GM23338 (cell line): ENCODE measurements at regions not wholly inside any gene's neighbourhood (a gene's known extent, or its start where the extent isn't known, plus 50 kb on each side); places are given as distances from the start of the nearest gene placed in this dataset.

Experiments used
- ATAC-seq: fragments of 200-7000 bp; cut with Tn5 transposase; 3 replicates; pipeline ENCODE4 v1.9.1; 2020
- DNase-seq: peaks from one replicate; pipeline ENCODE4 v3.0.0-alpha.2; 2015; ENCODE audit warnings: low spot score
- H2AFZ ChIP-seq: fragments of 200-600 bp; sonication (generic); 2 replicates; pipeline ENCODE4 v1.8.0; 2016; ENCODE audit warnings: antibody characterized with exemption, mild to moderate bottlenecking, moderate library complexity
- H3F3A ChIP-seq: fragments of 200-600 bp; sonication (generic); replicated peaks from 2 replicates; pipeline ENCODE4 v1.8.0; 2017; ENCODE audit warnings: antibody characterized with exemption, mixed run types, low read depth
- H3K27ac ChIP-seq: fragments of 200-600 bp; sonication (generic); 2 replicates; pipeline ENCODE4 v1.6.1; 2016; ENCODE audit warnings: low read depth
- H3K27me3 ChIP-seq: fragments of 200-600 bp; sonication (generic); 2 replicates; pipeline ENCODE4 v1.8.0; 2016; ENCODE audit warnings: mild to moderate bottlenecking, mixed run types, moderate library complexity; ENCODE audit not compliant: insufficient read depth
- H3K36me3 ChIP-seq: fragments of 200-600 bp; sonication (generic); 2 replicates; pipeline ENCODE4 v1.8.0; 2016; ENCODE audit warnings: mild to moderate bottlenecking; ENCODE audit not compliant: insufficient read depth
- H3K4me1 ChIP-seq: fragments of 200-600 bp; sonication (generic); 2 replicates; pipeline ENCODE4 v1.8.0; 2016; ENCODE audit warnings: mild to moderate bottlenecking, moderate library complexity; ENCODE audit not compliant: insufficient read depth
- H3K4me2 ChIP-seq: fragments of 200-600 bp; sonication (generic); 2 replicates; pipeline ENCODE4 v1.7.1; 2017; ENCODE audit warnings: mixed run types
- H3K4me3 ChIP-seq: fragments of 200-600 bp; sonication (generic); 2 replicates; pipeline ENCODE4 v1.6.1; 2016; ENCODE audit warnings: mixed run types
- H3K79me2 ChIP-seq: fragments of 200-600 bp; sonication (generic); replicated peaks from 2 replicates; pipeline ENCODE4 v1.8.0; 2017; ENCODE audit warnings: mild to moderate bottlenecking; ENCODE audit not compliant: insufficient read depth
- H3K9me2 ChIP-seq: fragments of 200-600 bp; sonication (generic); 2 replicates; pipeline ENCODE4 v1.8.0; 2017; ENCODE audit not compliant: insufficient read depth
- H4K20me1 ChIP-seq: fragments of 200-600 bp; sonication (generic); replicated peaks from 2 replicates; pipeline ENCODE4 v1.8.0; 2017; ENCODE audit warnings: mild to moderate bottlenecking; ENCODE audit not compliant: insufficient read depth
- H3K27ac Mint-ChIP-seq: 2 replicates; pipeline ENCODE4 v1.8.0; 2020; ENCODE audit warnings: inconsistent platforms, mild to moderate bottlenecking, moderate library complexity, mixed read lengths
- H3K27me3 Mint-ChIP-seq: 3 replicates; pipeline ENCODE4 v1.8.0; 2022; ENCODE audit warnings: low read depth, mild to moderate bottlenecking, moderate library complexity, mixed read lengths, inconsistent platforms; ENCODE audit not compliant: insufficient read depth, poor library complexity
- H3K36me3 Mint-ChIP-seq: 3 replicates; pipeline ENCODE4 v1.8.0; 2021; ENCODE audit warnings: low read depth, mild to moderate bottlenecking, inconsistent platforms, moderate library complexity, mixed read lengths
- H3K4me1 Mint-ChIP-seq: 3 replicates; pipeline ENCODE4 v1.8.0; 2020; ENCODE audit warnings: mild to moderate bottlenecking, inconsistent platforms, mixed read lengths
- H3K4me3 Mint-ChIP-seq: 3 replicates; pipeline ENCODE4 v1.8.0; 2021; ENCODE audit warnings: moderate library complexity, mild to moderate bottlenecking, inconsistent platforms, mixed read lengths
- H3K9me3 Mint-ChIP-seq: 3 replicates; pipeline ENCODE4 v1.8.0; 2020; ENCODE audit warnings: moderate library complexity, mild to moderate bottlenecking, inconsistent platforms, mixed read lengths
- CREB1 ChIP-seq: fragments of 250-450 bp; sonication (Bioruptor Pico); IDR thresholded peaks from 2 replicates; pipeline ENCODE4 v1.5.0; 2020; ENCODE audit warnings: low read depth, mild to moderate bottlenecking, moderate library complexity
- CTCF ChIP-seq, 2 experiments: fragments of 200-600 bp in 1 of 2; sonication (generic) in 1 of 2; conservative IDR thresholded peaks; 2 replicates each; pipeline versions ENCODE4 v1.5.1 to v1.6.1; 2016 to 2017; ENCODE audit warnings: antibody characterized with exemption in 2 of 2, low read depth in 2 of 2, mild to moderate bottlenecking in 2 of 2, moderate library complexity in 1 of 2
- ETS1 ChIP-seq: IDR thresholded peaks from 2 replicates; pipeline ENCODE4 v1.6.1; 2016; ENCODE audit warnings: antibody characterized with exemption
- EZH2 ChIP-seq: fragments of 200-600 bp; sonication (generic); IDR thresholded peaks from one replicate; pipeline ENCODE4 v1.8.0; 2017; ENCODE audit warnings: antibody characterized with exemption, mild to moderate bottlenecking, low read depth; ENCODE audit not compliant: unreplicated experiment
- EZH2phosphoT487 ChIP-seq: fragments of 200-600 bp; sonication (generic); IDR thresholded peaks from one replicate; pipeline ENCODE4 v1.8.1; 2018; ENCODE audit warnings: antibody characterized with exemption; ENCODE audit not compliant: unreplicated experiment
- JUNB ChIP-seq: IDR thresholded peaks from one replicate; pipeline ENCODE4 v1.6.1; 2016; ENCODE audit warnings: antibody characterized with exemption; ENCODE audit not compliant: unreplicated experiment
- NANOG ChIP-seq: IDR thresholded peaks from 2 replicates; pipeline ENCODE4 v1.6.1; 2016; ENCODE audit warnings: antibody characterized with exemption, borderline replicate concordance
- POLR2AphosphoS5 ChIP-seq: IDR thresholded peaks from 2 replicates; pipeline ENCODE4 v1.6.1; 2016; ENCODE audit warnings: antibody characterized with exemption, low read depth
- REST ChIP-seq: IDR thresholded peaks from one replicate; pipeline ENCODE4 v1.6.1; 2018; ENCODE audit warnings: antibody characterized with exemption; ENCODE audit not compliant: unreplicated experiment
- STAT1 ChIP-seq: IDR thresholded peaks from one replicate; pipeline ENCODE4 v1.6.1; 2016; ENCODE audit warnings: antibody characterized with exemption; ENCODE audit not compliant: unreplicated experiment
- ZNF114 ChIP-seq: fragments of 250-450 bp; sonication (Bioruptor Pico); IDR thresholded peaks from 2 replicates; pipeline ENCODE4 v1.5.0; 2020; ENCODE audit warnings: mild to moderate bottlenecking, moderate library complexity
- ZNF331 ChIP-seq: fragments of 250-450 bp; sonication (Bioruptor Pico); IDR thresholded peaks from 2 replicates; pipeline ENCODE4 v1.5.0; 2020; ENCODE audit warnings: low read depth, mild to moderate bottlenecking, moderate library complexity
- ZNF462 ChIP-seq: fragments of 250-450 bp; sonication (Bioruptor Pico); IDR thresholded peaks from 2 replicates; pipeline ENCODE4 v1.5.0; 2020; ENCODE audit warnings: mild to moderate bottlenecking, moderate library complexity

GRCh38 chr18:26764586-26764985, 100.9 kb downstream of the AQP4 start:
- no peak for ATAC-seq
- no peaks in the 10 kb centered on the region for H3K36me3 Mint-ChIP-seq

More at GRCh38 chr18:26764586-26764985, 100.9 kb downstream of the AQP4 start:
- no peak overlapping the region for H3K4me2 ChIP-seq
- H3K4me3 Mint-ChIP-seq = no peak overlapping the region
- H3K27me3 Mint-ChIP-seq = peaks cover 5% of the 10 kb centered on the region
- no peaks in the 10 kb centered on the region for H3F3A ChIP-seq
- H3K4me1 Mint-ChIP-seq = peaks cover 8% of the 10 kb centered on the region; the same call in 2 of the 3 replicates
- H3K4me3 ChIP-seq = no peak overlapping the region
- no peak overlapping the region for H3K27ac Mint-ChIP-seq
- H3K27me3 ChIP-seq = no peaks in the 10 kb centered on the region
- H3K9me3 Mint-ChIP-seq = no peaks in the 10 kb centered on the region
- peaks cover 8% of the 10 kb centered on the region for H3K4me1 ChIP-seq
- H2AFZ ChIP-seq = no peak overlapping the region
- no peak for DNase-seq
- no peak overlapping the region for H3K27ac ChIP-seq
- no peaks in the 10 kb centered on the region; the same call in 1 of the 2 replicates for H4K20me1 ChIP-seq
- H3K79me2 ChIP-seq = no peaks in the 10 kb centered on the region
- H3K9me2 ChIP-seq = no peaks in the 10 kb centered on the region; the same call in 1 of the 2 replicates
- no peaks in the 10 kb centered on the region for H3K36me3 ChIP-seq
- no peak for TF ChIP-seq JUNB
- no peak for TF ChIP-seq NANOG
- no peak for TF ChIP-seq EZH2
- TF ChIP-seq ZNF462 (CRISPR knock-in tag) = no peak
- no peak for TF ChIP-seq REST
- TF ChIP-seq ETS1 = no peak
- no peak for TF ChIP-seq CTCF (conservative IDR thresholded peaks at IDR 0.05; ENCODE audit: low read depth in 2 of 2)
- no peak for TF ChIP-seq ZNF114 (CRISPR knock-in tag)
- TF ChIP-seq POLR2AphosphoS5 = no peak
- TF ChIP-seq CREB1 = no peak
- no peak for TF ChIP-seq ZNF331 (CRISPR knock-in tag)
- no peak for TF ChIP-seq EZH2phosphoT487
- no peak for TF ChIP-seq STAT1
